HG02642 (cell line): ENCODE measurements at regions not wholly inside any gene's neighbourhood (a gene's known extent, or its start where the extent isn't known, plus 50 kb on each side); places are given as distances from the start of the nearest gene placed in this dataset.

Experiments
- ATAC-seq: cut with Tn5 transposase; IDR thresholded peaks from one replicate; pipeline ENCODE4 v1.9.1; 2021; ENCODE audit warnings: mild to moderate bottlenecking; ENCODE audit not compliant: unreplicated experiment, poor library complexity

DNA sequence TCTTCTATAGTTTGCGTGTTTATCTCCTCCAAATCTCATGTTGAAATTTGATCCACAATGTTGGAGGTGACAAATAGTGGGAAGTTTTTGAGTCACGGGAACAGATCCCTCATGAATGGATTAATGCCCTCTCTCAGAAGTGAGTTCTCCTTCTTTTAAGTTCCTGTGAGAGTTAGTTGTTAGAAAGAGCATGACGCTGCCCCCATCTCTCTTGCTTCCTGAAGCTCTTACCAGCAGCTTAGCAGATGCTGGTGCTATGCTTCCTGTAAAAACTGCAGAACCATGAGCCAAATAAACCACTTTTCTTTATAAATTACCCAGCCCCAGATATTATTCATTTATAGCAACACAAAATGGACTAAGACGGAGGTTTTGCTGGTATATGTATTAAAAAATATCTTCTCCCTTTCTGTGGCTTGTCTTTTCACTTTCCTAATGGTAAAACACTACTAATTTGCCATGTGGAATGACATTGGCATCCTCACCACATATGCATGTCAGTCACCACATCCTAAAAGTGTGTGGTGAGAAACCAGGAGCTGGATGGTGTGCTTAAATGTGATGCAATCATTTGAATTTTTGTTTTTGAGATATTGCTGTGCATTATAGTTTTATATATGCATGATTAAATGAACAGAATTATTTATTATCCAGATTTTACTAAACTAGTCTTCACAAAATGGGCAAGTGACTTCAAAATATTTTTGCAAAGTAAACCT lies 449.3 kb downstream of the ADAMTS20 start:
- ATAC-seq = no peak

DNA sequence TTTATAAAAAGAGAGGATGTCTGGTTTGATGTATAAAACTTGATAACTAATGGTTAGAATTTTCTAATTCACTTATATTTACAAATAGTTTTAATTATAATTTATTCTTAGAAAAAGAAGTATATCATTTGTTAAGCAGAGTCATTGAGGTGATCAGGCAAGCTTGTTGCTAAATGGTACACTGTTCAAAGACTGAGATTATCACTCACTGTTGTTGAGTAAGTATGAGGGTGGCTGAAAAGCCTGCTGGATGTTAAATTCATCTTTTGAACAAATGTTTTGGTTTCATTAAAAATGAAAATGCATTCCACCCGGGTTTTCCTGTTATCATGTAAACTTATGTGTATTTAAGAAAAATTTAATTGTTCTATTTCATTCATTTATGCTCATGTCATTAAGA lies 451.8 kb downstream of the ADAMTS20 start:
- ATAC-seq = no peak

DNA sequence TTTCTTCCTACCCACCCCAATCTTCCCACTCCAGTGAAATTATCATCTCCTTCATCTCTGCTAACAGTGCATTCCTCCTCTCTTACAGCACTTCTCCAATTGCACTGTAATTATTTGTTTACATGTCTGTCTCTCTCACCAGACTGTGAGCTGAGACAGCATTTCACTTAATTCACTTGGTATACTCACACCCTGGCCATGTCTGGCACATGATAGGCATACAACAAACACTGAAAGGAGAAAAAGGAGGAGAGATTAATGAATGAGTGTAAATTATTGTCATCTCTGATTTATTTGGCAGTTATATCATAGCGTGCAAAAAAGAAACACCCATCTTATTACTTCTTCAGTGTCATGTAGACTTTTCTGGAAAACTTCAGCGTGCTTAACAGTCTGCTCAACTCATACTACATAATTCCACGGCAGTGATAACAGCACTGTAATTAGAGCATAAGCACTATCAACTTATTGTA lies 452.3 kb downstream of the ADAMTS20 start:
- ATAC-seq = no peak

DNA sequence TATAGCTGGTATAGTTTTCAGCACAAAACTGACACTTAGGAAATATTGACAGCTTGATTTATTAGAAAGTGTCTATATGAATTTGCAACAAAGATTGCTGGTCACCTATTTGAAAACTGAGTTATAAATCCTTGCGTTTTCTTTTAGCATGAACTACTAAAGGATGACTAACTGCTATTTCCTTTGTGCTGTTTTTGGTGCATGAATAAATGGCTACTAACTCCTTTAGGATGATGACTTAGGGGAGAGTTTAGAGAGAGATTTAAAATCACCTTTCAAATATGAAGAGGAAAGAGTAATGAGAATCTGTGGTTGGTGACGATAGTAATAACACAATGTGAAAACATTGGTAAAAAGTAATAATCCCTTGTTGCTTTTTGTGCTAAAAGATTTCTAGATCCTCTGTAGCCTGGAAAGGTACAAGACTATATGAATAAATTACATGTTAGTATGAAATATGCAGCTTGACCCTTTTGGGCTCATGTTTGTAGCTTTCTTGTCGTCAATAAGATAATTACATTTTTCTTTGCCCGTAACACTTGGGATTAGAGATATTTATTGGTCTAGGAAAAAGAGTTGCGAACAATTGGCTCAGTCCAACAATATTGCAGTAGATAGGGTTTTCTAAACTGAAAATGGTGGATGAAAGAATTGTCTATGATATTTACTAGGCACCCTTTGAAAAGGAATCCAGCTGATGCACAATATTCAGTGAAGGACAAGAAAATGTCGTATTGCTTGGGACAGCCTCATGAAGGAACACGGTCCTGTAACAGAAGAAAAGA lies 453.0 kb downstream of the ADAMTS20 start:
- ATAC-seq = no peak

DNA sequence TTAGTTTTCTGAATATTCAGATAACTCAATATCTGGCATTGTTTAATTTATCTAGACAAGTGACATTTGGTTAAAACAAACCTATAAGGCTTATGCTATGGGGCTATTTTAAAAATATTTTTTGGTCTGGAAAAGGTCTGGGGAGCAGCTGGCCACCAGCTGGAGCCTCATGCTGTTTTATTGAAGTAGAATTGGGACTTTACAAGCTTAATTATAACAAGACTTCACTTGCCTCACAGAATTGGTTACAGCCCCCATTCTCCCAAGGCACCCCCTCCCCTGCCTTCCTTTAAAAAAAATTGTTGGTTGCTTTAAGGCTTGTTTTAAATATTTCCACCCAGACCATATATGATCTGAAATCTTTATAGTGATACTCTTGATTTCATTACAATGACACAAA lies 453.9 kb downstream of the ADAMTS20 start:
- no peak for ATAC-seq

DNA sequence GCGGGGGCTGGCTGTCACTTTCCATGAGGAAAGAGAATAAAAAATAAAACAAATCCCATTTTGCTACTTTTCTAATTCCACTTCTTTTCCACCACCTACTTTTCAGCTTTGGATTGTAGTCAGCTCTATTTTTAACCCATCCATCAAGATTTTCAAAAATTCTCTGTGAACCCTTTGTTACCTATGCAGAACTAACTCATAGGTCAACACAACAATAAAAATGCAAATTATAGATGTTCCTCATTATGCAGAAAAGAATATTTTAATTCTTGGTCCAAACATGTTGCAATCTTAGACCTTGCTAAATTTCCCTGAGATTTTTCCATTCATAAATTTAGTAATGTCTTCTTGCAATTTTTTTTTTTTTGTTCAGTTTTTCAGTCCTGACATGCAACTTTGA lies 454.5 kb downstream of the ADAMTS20 start:
- no peak for ATAC-seq

DNA sequence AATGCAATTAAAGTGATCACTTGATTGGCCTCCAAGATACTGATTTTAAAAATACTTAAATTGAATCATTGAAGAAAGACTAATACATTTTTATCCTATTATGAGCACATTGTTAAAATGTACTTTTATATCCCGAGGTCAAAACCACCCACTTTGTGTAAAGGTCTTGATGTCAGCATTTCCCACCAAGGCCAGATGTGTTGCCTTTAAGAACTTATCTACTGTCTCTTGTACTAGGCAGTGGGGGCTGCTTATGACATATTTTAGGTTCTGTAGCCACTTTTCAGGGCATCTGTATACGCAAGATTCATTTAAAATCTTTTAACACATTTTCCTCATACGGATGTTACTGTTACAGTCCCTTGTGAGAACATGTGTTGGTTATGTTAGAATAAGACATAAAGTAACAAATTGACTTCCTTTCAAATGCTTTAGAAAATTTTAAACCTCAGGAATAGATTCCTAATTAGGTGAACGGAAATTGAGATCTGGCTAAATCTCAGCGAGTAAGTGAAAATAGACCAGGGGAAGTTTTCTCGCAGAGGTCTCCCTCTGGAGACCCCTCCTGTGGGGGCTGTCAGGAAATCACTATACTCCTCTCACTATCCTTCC lies 456.2 kb downstream of the ADAMTS20 start:
- ATAC-seq = no peak

DNA sequence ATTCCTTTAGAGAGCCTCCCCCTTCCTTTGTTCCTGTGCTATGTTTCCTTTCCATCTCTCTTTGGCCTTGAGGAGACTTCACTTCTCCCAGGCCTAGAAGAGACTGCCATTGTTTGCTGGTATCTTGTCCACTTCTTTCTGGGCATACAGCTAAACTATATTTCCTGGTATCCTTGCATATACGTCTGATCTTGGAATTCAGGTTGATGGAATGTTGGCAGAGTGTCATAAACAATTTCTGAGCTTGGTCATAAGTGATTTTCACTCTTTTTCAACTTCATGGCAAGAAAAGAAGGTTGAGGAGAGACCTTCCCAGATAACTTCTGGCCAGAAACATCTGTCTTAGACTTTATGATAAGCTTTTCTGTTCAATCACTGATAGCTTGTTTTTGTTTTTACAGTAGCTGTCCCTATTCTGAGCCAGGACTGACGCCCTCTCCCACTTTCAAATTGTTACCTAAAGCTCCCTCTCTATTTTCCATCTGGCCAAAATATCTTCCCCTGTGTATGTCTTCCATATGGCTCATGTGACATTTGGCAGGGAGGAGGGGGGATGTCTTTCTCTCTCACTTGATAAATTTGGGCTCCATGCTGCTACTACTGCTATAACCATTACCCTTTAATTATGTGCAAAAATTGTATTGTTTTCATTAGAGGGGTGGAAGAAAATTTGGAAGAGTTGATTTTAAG lies 457.0 kb downstream of the ADAMTS20 start:
- ATAC-seq = no peak

DNA sequence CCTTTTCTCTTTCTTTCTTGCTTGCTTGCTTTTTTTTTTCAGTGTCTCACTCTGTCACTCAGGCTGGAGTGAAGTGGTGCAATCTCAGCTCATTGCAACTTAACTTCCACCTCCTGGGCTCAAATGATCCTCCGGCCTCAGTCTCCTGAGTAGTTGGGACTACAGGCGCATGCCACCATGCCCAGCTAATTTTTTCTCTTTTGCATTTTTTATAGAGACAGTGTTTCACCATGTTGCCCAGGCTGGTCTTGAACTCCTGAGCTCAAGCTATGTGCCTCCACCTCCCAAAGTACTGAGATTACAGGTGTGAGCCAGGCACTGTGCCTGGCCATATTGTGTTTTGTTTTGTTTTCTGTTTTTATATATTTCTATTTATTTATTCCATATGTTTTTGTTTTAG lies 461.0 kb downstream of the ADAMTS20 start:
- no peak for ATAC-seq

DNA sequence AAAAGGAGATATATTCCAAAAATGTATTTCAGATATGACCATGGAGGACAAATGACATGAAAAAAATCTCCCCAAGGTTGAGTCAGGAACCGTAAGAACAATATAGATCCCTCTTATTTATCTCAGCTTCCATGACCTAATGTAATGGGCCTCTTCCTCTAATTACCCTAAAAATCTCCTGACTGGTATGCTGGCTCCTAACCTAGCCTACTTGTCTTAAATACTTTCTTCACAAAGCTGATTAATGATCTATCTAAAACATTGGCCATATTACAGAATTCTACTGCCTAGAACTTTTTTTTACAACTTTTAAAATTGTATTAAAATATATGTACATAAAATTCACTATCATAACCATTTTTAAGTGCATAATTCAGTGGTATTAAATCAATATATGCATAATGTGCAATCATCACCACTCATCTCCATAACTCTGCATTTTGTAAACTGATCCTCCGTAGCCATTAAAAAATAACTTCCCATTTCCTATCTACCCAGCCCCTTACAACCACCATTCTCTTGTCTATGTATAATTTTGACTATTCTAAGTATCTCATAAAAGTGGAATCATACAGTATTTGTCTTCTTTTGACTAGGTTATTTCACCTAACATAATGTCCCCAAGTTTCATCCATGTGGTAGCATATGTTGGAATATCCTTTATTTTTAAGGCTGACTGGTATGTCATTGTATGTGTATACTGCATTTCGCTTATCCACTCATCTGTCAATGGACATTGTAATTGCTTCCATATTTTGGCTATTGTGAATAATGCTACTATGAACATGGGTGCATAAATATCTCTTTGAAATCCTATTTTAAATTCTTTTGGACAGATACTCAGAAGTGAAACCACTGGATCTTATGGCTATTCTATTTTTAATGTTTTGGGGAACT lies 464.6 kb downstream of the ADAMTS20 start:
- no peak for ATAC-seq

DNA sequence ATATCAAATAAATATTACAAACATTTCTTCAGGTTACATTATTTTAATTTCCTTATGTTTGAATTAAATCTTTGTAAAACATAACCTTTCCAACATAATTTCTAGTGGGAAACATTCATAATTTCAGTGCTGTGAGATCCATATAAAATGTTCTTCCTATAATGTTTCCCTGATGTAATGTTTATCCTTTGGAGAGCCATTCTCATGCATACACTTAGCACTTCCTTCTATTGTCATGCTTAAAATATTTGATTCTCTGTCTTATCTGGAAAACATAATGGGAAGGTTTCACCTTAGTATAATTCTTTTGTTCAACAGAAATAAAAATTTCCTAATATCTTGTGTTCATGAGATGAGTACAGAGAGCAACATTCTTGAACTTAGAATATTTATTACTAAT lies 472.5 kb downstream of the ADAMTS20 start:
- ATAC-seq = no peak

DNA sequence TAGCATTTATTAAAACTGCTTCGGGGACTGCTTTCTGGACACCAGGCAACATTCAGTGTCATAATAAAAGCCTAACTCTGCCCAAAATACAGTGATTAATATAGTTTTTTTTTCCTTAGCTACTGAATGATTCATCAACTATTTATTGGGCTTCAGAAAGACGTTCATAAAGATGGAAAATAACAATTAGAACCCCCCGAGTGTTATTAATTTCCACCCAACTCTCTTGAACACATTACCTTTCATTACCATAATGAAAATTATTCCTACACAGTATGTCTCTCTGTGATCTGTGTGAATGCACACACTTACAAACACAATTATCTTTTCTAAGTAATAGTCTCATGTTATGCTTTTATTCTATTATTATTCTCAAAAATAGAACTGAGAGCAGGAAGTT lies 473.0 kb downstream of the ADAMTS20 start:
- no peak for ATAC-seq

DNA sequence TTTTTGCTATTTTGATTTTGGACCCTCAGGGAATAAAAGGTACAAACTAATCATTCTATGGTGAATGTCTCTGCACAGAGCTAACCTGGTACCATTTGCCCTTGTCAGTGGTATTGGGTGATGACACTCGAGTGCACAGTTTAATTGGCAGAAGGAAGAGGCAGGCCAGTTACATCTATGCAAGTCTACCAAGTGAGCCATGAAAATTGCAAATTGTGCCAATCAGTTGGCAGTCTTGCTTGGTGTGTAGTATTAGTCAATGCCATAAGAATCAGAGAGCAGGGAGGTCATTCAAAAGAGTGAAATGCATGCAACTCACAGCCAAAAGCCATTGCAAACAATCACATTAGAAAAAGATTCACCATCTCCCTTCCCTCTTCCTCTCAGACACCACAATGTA lies 479.6 kb downstream of the ADAMTS20 start:
- ATAC-seq = no peak

DNA sequence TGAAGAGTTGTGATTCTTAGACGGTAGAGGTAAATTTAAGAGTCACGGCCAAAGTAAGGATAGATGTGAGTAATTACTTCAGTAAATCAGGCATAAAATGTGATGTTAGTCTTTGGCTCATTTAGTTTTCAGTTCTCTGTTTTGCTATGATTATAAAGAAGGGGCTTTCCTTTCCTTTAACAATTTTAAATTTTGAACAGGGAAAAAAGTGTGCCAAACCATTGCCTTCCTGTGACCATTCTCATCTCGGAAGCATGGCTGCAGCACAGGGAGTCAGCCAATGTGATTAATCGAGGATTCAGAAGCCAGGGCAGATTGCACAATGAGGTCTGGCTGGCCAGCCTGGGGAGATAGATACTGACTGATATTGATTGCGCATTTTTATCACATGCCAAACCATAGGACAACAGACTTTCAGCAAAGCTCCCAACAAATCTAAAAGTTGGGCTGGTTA lies 480.2 kb upstream of the PRICKLE1 start:
- no peak for ATAC-seq

DNA sequence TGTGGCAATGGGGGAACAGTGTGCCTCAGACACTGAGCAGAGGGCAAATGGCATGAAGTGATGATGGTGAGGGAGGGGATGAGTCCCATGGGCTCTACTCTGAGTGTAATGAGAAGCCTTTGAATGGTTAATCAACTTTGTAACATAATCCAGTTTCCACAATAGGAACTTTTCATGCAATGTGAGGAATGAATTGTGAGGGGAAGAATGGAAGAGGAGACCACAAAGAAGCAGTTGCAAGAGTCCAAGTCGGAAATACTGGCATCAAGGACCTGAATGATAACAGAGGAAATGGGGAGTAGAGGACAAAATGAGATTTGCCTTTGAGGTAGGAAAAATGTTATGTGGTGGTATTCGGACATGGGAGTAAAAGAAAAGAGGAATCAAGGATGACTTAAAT lies 476.9 kb upstream of the PRICKLE1 start:
- ATAC-seq = no peak

DNA sequence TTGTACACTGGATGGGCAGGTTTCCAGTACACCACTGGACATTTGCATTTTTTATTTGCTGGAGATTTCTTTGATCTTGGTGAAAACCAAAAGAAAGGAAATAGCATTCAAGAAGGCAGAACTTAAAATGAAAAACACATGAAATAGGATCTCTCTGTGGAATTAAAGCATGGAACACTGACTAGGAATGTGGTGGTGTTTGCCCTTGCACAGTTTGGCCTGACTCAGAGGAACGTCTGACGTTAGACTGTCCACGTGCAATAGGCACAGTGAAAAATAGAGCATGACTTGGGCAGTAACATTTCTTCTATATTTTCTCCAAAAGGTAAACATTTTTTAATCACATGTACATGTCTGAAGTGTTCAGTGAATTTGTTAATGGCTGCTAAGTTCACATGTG lies 474.1 kb upstream of the PRICKLE1 start:
- no peak for ATAC-seq

DNA sequence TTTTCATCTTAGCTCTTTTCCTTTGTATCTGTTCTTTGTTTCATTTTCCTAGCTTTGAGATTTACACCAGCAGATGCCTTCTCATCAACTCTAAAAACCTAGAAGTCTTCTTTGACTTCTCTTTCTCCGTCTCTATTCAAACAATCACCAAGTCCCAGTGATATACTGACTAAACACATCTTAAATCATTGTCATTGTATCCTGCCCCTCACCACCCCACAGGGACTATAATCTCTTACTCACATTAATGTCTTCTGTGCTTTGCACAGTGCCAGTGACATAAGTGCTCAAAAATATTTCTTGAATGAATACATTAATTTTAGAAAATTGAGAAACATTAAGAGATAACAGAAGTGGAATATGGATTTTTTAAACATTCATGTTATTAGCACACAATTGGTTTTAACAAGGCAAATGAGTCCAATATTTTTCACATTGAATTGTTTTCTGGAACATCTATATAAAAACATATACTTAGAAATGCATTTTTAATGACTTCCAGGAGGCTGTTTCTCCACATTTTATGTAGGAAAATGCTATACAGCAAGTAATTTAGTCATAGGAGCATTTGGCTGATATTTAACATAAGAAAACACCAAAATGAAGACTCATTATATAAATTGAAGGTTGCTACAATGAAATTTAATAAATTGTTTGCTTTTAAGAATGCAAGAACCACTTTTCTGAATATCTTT lies 472.8 kb upstream of the PRICKLE1 start:
- no peak for ATAC-seq

DNA sequence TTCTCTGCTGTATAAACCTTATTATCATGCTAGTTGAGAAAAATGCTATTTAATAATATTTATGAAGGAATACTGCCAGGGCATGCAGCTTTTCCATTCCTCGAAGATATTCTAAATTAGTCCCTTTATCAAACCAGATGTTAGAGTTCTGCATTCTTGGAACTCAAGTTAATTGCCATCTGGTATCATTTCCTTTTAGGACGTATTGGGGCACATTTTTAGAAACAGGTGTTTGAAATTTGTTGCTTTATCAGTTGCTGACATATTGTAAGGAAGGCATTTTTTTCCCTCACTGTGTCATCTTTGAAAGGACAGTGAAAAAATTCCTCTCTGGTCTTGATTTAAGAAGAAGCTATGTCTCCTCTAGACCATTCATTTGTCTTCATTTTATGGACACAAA lies 471.2 kb upstream of the PRICKLE1 start:
- no peak for ATAC-seq

DNA sequence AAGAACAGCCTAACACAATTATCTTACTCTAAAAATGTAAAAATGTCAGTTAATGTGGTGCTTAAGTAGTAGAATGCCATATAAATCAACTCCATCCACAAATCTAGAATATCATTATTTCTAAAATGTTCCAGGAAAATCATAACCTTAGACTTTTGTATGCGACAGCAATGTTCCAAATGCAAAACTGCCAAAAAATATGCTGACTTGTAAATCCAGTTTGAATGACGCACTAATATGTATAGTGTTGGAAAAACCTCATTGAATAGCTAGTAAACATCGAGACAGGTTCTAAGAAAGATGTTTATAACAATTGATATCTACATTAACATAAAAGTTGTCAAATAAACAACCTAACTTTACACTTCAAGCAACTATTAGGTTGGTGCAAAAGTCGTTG lies 469.1 kb upstream of the PRICKLE1 start:
- ATAC-seq = no peak
